Transverse colon (tissue), 4 donors: ENCODE measurements at regions not wholly inside any gene's neighbourhood (a gene's known extent, or its start where the extent isn't known, plus 50 kb on each side); places are given as distances from the start of the nearest gene placed in this dataset.

Source experiments
- DNase-seq: peaks from one replicate; pipeline ENCODE4 v3.0.0-alpha.2; 2019
- H3K27ac ChIP-seq, 4 donors: fragments of 200-600 bp; sonication (generic); 2 replicates each; pipeline ENCODE4 v1.5.1; 2016 to 2018; ENCODE audit warnings: inconsistent platforms in 4 of 4
- H3K27me3 ChIP-seq: fragments of 200-600 bp; sonication (generic); 2 replicates; pipeline ENCODE4 v1.5.1; 2017; ENCODE audit warnings: inconsistent platforms
- H3K36me3 ChIP-seq, 4 donors: fragments of 200-600 bp; sonication (generic); 2 replicates each; pipeline ENCODE4 v1.5.1; 2017 to 2019; ENCODE audit warnings: inconsistent platforms in 4 of 4
- H3K4me1 ChIP-seq, 4 donors: fragments of 200-600 bp; sonication (generic); 2 replicates each; pipeline ENCODE4 v1.5.1; 2017 to 2020; ENCODE audit warnings: inconsistent platforms in 4 of 4
- H3K4me3 ChIP-seq, 4 donors: fragments of 200-600 bp; sonication (generic); 1 replicate in 1 of 4; 2 replicates in 3 of 4; pipeline versions ENCODE4 v1.5.1 to v1.6.1; 2017 to 2019; ENCODE audit warnings: inconsistent platforms in 4 of 4
- H3K9me3 ChIP-seq, 2 donors: fragments of 200-600 bp; sonication (generic); 2 replicates each; pipeline ENCODE4 v1.5.1; 2017 to 2019; ENCODE audit warnings: inconsistent platforms in 2 of 2
- CTCF ChIP-seq, 5 experiments: fragments of 200-600 bp in 3 of 5; fragments of 450-650 bp in 2 of 5; sonication (generic) in 3 of 5; IDR thresholded peaks; 1 replicate in 2 of 5; 2 replicates in 3 of 5; pipeline ENCODE4 v1.5.1; 2016 to 2017; ENCODE audit warnings: antibody characterized with exemption in 5 of 5, inconsistent platforms in 3 of 5, mild to moderate bottlenecking in 2 of 5, moderate library complexity in 1 of 5
- EP300 ChIP-seq: sonication (generic); formaldehyde crosslinking; IDR thresholded peaks from one replicate; pipeline ENCODE4 v1.6.1; 2017; ENCODE audit warnings: antibody characterized with exemption, low read depth
- POLR2A ChIP-seq: fragments of 450-650 bp; IDR thresholded peaks from one replicate; pipeline ENCODE4 v1.6.1; 2016; ENCODE audit warnings: antibody characterized with exemption, mild to moderate bottlenecking, moderate library complexity
- POLR2AphosphoS5 ChIP-seq, 3 donors: sonication (generic); formaldehyde crosslinking; IDR thresholded peaks; one replicate each; pipeline ENCODE4 v1.6.1; 2016; ENCODE audit warnings: antibody characterized with exemption in 3 of 3
- WGBS, 2 donors: methylation state at CpG; one replicate each; pipeline ENCODE4 v1.1.5; 2018; ENCODE audit warnings: low coverage in 1 of 2; 5-methylcytosine and 5-hydroxymethylcytosine counted together
- in situ Hi-C, 4 donors: fragments of 200-750 bp; cut with MboI; loops; one replicate each; pipeline versions ENCODE4 v1.15.0 to v1.15.1; 2017; ENCODE audit warnings: low sequenced_read_pairs in 3 of 4, low pct_ligation_motif_present in 1 of 4, low pct_unique_long_range_greater_than_20kb in 1 of 4
- intact Hi-C: fragments of 100-400 bp; cut with DNase I; formaldehyde crosslinking; loops from one replicate; pipeline ENCODE4 v1.15.1; 2023; ENCODE audit warnings: low total_unique reads

GRCh38 chr16:87186446-87186845 lies 130.7 kb downstream of the C16orf95 start:
- no peak for DNase-seq
- in situ Hi-C loops (loop anchor here in 1 of 4 donors (25.0 kb wide), 1 partner anchor 101 kb away; no protein-coding TSS in a partner anchor), intact Hi-C loops (no loop called here)
- 88 to 100% methylated on average over 5 to 17 of the region's 17 CpGs for WGBS, 2 donors
- Histone ChIP-seq H3K9me3 (peaks cover 0 to 8% of the 10 kb centered on the region in 2 donors), H3K4me1 (no peaks in the 10 kb centered on the region), H3K4me3 (no peak overlapping the region), H3K27ac (no peak overlapping the region), H3K36me3 (no peaks in the 10 kb centered on the region), H3K27me3 (no peaks in the 10 kb centered on the region)
- no peak for TF ChIP-seq POLR2AphosphoS5 (IDR thresholded peaks at IDR 0.05)
- TF ChIP-seq CTCF (IDR thresholded peaks at IDR 0.05), result no peak
- no peak for TF ChIP-seq POLR2A
- no peak for TF ChIP-seq EP300

GRCh38 chr16:87186876-87187533 lies 130.2 kb downstream of the C16orf95 start:
- no peak for DNase-seq
- WGBS, 2 donors, result 73 to 76% methylated on average over 9 to 11 of the region's 11 CpGs
- TF ChIP-seq POLR2AphosphoS5 (IDR thresholded peaks at IDR 0.05) (no peak), POLR2A (no peak), EP300 (no peak), CTCF (IDR thresholded peaks at IDR 0.05) (no peak)
- Histone ChIP-seq H3K9me3 (peaks cover 0 to 8% of the 10 kb centered on the region in 2 donors), H3K36me3 (no peaks in the 10 kb centered on the region), H3K27ac (no peak overlapping the region), H3K4me1 (no peaks in the 10 kb centered on the region), H3K27me3 (no peaks in the 10 kb centered on the region), H3K4me3 (no peak overlapping the region)
- intact Hi-C loops (no loop called here), in situ Hi-C loops (loop anchor here in 1 of 4 donors (25.0 kb wide), 1 partner anchor 100 kb away; no protein-coding TSS in a partner anchor)

- Histone ChIP-seq H3K36me3 (no peaks in the 10 kb centered on the region), H3K27ac (no peak overlapping the region), H3K4me3 (no peak overlapping the region), H3K27me3 (no peaks in the 10 kb centered on the region), H3K4me1 (no peaks in the 10 kb centered on the region), H3K9me3 (peaks cover 0 to 8% of the 10 kb centered on the region in 2 donors)
- TF ChIP-seq EP300 (no peak), POLR2AphosphoS5 (IDR thresholded peaks at IDR 0.05) (no peak), CTCF (IDR thresholded peaks at IDR 0.05) (no peak), POLR2A (no peak)
- no peak for DNase-seq
- 92 to 93% methylated on average over 2 to 8 of the region's 8 CpGs for WGBS, 2 donors
- in situ Hi-C loops, result loop anchor here in 1 of 4 donors (25.0 kb wide), 1 partner anchor 99 kb away; no protein-coding TSS in a partner anchor
- intact Hi-C loops, result no loop called here
Measured at GRCh38 chr16:87188104-87188503, 129.1 kb downstream of the C16orf95 start.

GRCh38 chr16:87189426-87189825 lies 127.8 kb downstream of the C16orf95 start:
- in situ Hi-C loops (loop anchor here in 1 of 4 donors (25.0 kb wide), 1 partner anchor 98 kb away; no protein-coding TSS in a partner anchor), intact Hi-C loops (no loop called here)
- no peaks in the 10 kb centered on the region for H3K27me3 ChIP-seq
- TF ChIP-seq CTCF (IDR thresholded peaks at IDR 0.05) (no peak), POLR2AphosphoS5 (IDR thresholded peaks at IDR 0.05) (no peak), EP300 (no peak), POLR2A (no peak)
- no peak overlapping the region for H3K27ac ChIP-seq
- DNase-seq, result no peak
- no peaks in the 10 kb centered on the region for H3K36me3 ChIP-seq
- no peak overlapping the region for H3K4me3 ChIP-seq
- H3K9me3 ChIP-seq, result peaks cover 0 to 8% of the 10 kb centered on the region in 2 donors
- 95 to 96% methylated on average over 8 of the region's 8 CpGs for WGBS, 2 donors
- no peaks in the 10 kb centered on the region for H3K4me1 ChIP-seq
